Activated B cell treated with CpG ODN at 0.5 μM for 24 hours (primary cell): ENCODE measurements at regions not wholly inside any gene's neighbourhood (a gene's known extent, or its start where the extent isn't known, plus 50 kb on each side); places are given as distances from the start of the nearest gene placed in this dataset.

Source experiments
- ATAC-seq: fragments of 200-7000 bp; cut with Tn5 transposase; one replicate; pipeline ENCODE4 v1.10.0; 2021; ENCODE audit warnings: low read depth, mild to moderate bottlenecking, moderate library complexity
- CTCF ChIA-PET: fragments of 350-600 bp; sonication (Branson Sonifier 250); formaldehyde crosslinking; loops from one replicate; lab custom pipeline; 2021; ENCODE audit warnings: antibody characterized with exemption; lab: Charles Lee
- POLR2A ChIA-PET: fragments of 350-600 bp; sonication (Branson Sonifier 250); formaldehyde crosslinking; loops from one replicate; lab custom pipeline; 2021; ENCODE audit warnings: antibody characterized with exemption; lab: Charles Lee
- DNase-seq: peaks from one replicate; pipeline ENCODE4 v3.0.0; 2022
- H3K27ac Mint-ChIP-seq: one replicate; pipeline ENCODE4 v1.8.0; 2020; ENCODE audit warnings: mixed read lengths
- H3K27me3 Mint-ChIP-seq: one replicate; pipeline ENCODE4 v1.8.0; 2021; ENCODE audit warnings: mixed read lengths
- H3K36me3 Mint-ChIP-seq: one replicate; pipeline ENCODE4 v1.8.0; 2021; ENCODE audit warnings: low read depth, mixed read lengths
- H3K4me1 Mint-ChIP-seq: one replicate; pipeline ENCODE4 v1.8.0; 2021; ENCODE audit warnings: mixed read lengths
- H3K4me3 Mint-ChIP-seq: one replicate; pipeline ENCODE4 v1.8.0; 2020; ENCODE audit warnings: mild to moderate bottlenecking, mixed read lengths
- H3K9me3 Mint-ChIP-seq: one replicate; pipeline ENCODE4 v1.8.0; 2020; ENCODE audit warnings: mixed read lengths
- CTCF ChIP-seq: fragments of 200-600 bp; IDR thresholded peaks from one replicate; pipeline ENCODE4 v1.8.0; 2022; ENCODE audit warnings: antibody characterized with exemption, mild to moderate bottlenecking
- intact Hi-C: fragments of 100-400 bp; cut with micrococcal nuclease; formaldehyde crosslinking; loops from one replicate; pipeline ENCODE4 v1.15.1; 2024

- CTCF ChIA-PET: no interaction called here
- DNase-seq (no peak), ATAC-seq (no peak)
- H3K4me1 Mint-ChIP-seq: no peaks in the 10 kb centered on the region
- POLR2A ChIA-PET: no interaction called here
- H3K4me3 Mint-ChIP-seq: no peak overlapping the region
- H3K36me3 Mint-ChIP-seq: no peaks in the 10 kb centered on the region
- no peak for TF ChIP-seq CTCF
- H3K27ac Mint-ChIP-seq: no peak overlapping the region
- peaks cover 5% of the 10 kb centered on the region for H3K27me3 Mint-ChIP-seq
- intact Hi-C loops: no loop called here
- no peaks in the 10 kb centered on the region for H3K9me3 Mint-ChIP-seq
Measured at GRCh38 chr2:59276033-59276432, 1034.9 kb upstream of the FANCL start.

- intact Hi-C loops: no loop called here
- no peak for TF ChIP-seq CTCF
- CTCF ChIA-PET: no interaction called here
Measured at GRCh38 chr2:59266453-59266852, 1025.3 kb upstream of the FANCL start.

GRCh38 chr2:59259913-59260312, 1018.8 kb upstream of the FANCL start:
- intact Hi-C loops: no loop called here
- Mint-ChIP-seq H3K4me3 (no peak overlapping the region), H3K4me1 (no peaks in the 10 kb centered on the region), H3K9me3 (no peaks in the 10 kb centered on the region), H3K27me3 (peaks cover 7% of the 10 kb centered on the region), H3K36me3 (no peaks in the 10 kb centered on the region), H3K27ac (no peak overlapping the region)
- ChIA-PET POLR2A (no interaction called here), CTCF (no interaction called here)
- ATAC-seq (no peak), DNase-seq (no peak)
- no peak for TF ChIP-seq CTCF

More at GRCh38 chr2:59266453-59266852, 1025.3 kb upstream of the FANCL start:
- Mint-ChIP-seq H3K27ac (no peak overlapping the region), H3K36me3 (no peaks in the 10 kb centered on the region), H3K4me1 (no peaks in the 10 kb centered on the region), H3K4me3 (no peak overlapping the region), H3K9me3 (no peaks in the 10 kb centered on the region), H3K27me3 (no peaks in the 10 kb centered on the region)
- POLR2A ChIA-PET: no interaction called here
- ATAC-seq: no peak
- DNase-seq: no peak

GRCh38 chr2:59256290-59256689, 1015.2 kb upstream of the FANCL start:
- Mint-ChIP-seq H3K9me3 (no peaks in the 10 kb centered on the region), H3K4me1 (no peaks in the 10 kb centered on the region), H3K4me3 (no peak overlapping the region), H3K27ac (no peak overlapping the region), H3K27me3 (peaks cover 7% of the 10 kb centered on the region), H3K36me3 (no peaks in the 10 kb centered on the region)
- intact Hi-C loops: no loop called here
- ChIA-PET CTCF (no interaction called here), POLR2A (no interaction called here)
- no peak for TF ChIP-seq CTCF
- DNase-seq (no peak), ATAC-seq (no peak)

GRCh38 chr2:59254279-59254678, 1013.2 kb upstream of the FANCL start:
- Mint-ChIP-seq H3K36me3 (no peaks in the 10 kb centered on the region), H3K4me3 (no peak overlapping the region), H3K27ac (no peak overlapping the region), H3K4me1 (no peaks in the 10 kb centered on the region), H3K9me3 (no peaks in the 10 kb centered on the region), H3K27me3 (peaks cover 4% of the 10 kb centered on the region)
- ChIA-PET CTCF (no interaction called here), POLR2A (no interaction called here)
- intact Hi-C loops: no loop called here
- TF ChIP-seq CTCF: no peak
- ATAC-seq (no peak), DNase-seq (no peak)
